ENCODE measurements at regions not wholly inside any gene's neighbourhood (a gene's known extent, or its start where the extent isn't known, plus 50 kb on each side); places are given as distances from the start of the nearest gene placed in this dataset.

- peak; percentile 62 for DNase-seq (ENCODE audit: low spot score)
Measured at GRCh38 chr12:46430340-46430948, 57.9 kb upstream of the SLC38A2 start.

More at GRCh38 chr12:46430340-46430948, 57.9 kb upstream of the SLC38A2 start:
- no peak for FAIRE-seq

All from urothelium cell line (cell line).